GM12864 (cell line): ENCODE measurements at regions not wholly inside any gene's neighbourhood (a gene's known extent, or its start where the extent isn't known, plus 50 kb on each side); places are given as distances from the start of the nearest gene placed in this dataset.

Source experiments
- DNase-seq: peaks from one replicate; pipeline ENCODE4 v3.0.0-alpha.2; 2011; ENCODE audit warnings: low read depth
- H3K4me3 ChIP-seq: 2 replicates; pipeline ENCODE4 v1.5.1; 2011; ENCODE audit warnings: mild to moderate bottlenecking, low read depth, low read length, control low read depth
- CTCF ChIP-seq: IDR thresholded peaks from 2 replicates; pipeline ENCODE4 v1.5.1; 2011; ENCODE audit warnings: low read depth, mild to moderate bottlenecking, moderate library complexity, low read length, control low read depth, inconsistent platforms; ENCODE audit errors: missing control alignments

GRCh38 chr11:112864672-112865071, 96.5 kb upstream of the NCAM1 start:
- H3K4me3 ChIP-seq = no peak overlapping the region
- TF ChIP-seq CTCF = no peak
- no peak for DNase-seq

DNA sequence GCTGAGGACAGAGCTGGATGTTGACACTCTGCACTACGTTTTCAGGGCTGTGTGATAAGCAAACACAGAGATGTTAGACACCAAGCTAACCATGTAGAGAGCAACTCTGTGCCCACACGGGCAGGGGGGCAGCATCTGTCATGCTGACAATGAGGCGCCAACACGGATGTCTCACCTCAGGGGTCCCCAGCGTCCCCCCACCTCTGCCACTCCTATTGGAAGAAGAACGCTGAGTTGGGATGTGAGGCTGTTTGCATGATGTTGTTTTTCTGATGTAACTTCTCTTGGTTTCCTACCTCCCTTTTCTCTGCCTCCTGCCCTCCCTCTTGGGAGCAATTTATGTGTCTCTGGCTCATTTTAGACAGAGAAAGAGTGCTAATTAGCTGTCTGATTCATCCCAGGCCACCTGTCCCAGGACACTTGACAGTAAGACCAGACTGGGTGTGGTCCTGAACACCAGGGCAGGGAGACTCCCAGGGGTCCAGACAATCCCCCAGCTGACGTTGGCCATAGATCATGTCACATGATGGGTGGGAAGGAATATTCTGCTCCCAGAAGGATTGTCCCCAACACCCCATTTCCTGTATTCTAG, 89.2 kb upstream of the NCAM1 start:
- no peak overlapping the region for H3K4me3 ChIP-seq
- DNase-seq = no peak
- TF ChIP-seq CTCF = no peak

DNA sequence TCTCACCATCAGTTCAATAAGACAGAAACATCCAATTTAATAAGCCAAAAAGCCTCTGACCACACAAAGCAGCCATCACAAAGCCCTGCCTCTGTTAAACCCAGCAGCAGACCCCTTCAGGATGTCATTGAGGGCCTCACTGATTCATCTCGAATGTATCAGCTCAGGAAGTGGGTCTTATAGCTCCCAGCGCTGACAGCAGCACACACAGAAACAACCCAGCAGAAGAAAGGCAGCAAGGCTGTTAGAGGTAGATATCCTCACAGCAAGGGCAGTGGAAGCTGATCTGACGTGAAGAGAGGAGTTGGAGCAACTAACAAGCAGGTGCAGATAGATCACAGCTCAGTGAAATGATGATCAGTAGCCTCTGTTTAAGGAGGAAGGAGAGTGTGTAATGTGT, 86.2 kb upstream of the NCAM1 start:
- DNase-seq = no peak

DNA sequence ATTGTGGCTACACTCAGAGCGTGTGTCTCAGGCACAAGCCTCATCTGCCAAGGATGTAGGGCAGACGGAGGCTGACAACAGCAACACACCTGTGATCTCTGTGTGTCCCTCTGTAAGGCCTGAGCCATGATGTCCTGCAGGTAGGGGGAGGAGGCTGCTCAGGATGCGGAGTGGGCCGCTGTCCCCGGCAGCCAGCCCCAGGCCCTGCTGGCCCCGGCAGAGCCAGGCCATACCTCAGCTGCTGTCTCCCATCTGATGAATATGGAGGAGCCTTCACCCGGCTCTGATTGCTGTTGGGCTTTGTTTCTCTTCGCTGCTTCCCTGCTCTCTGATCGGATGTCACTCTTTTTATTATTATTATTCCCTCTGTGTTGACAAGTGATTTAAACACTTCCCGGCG, 83.6 kb upstream of the NCAM1 start:
- no peak for TF ChIP-seq CTCF
- no peak overlapping the region for H3K4me3 ChIP-seq
- no peak for DNase-seq

More for the DNA sequence above, 86.2 kb upstream of the NCAM1 start:
- TF ChIP-seq CTCF = no peak
- H3K4me3 ChIP-seq = no peak overlapping the region

- TF ChIP-seq CTCF = no peak
- no peak for DNase-seq
- no peak overlapping the region for H3K4me3 ChIP-seq
These were observed 83.1 kb upstream of the NCAM1 start for GRCh38 chr11:112878033-112878601.

- no peak for DNase-seq
- no peak for TF ChIP-seq CTCF
- H3K4me3 ChIP-seq = no peak overlapping the region
These were observed 80.7 kb upstream of the NCAM1 start for GRCh38 chr11:112880495-112880894.

GRCh38 chr11:112881461-112881860, 79.8 kb upstream of the NCAM1 start:
- TF ChIP-seq CTCF = no peak
- H3K4me3 ChIP-seq = no peak overlapping the region
- DNase-seq = no peak
